Activated naive CD4-positive, alpha-beta T cell treated with Interleukin-2 at 50 U/mL for 16 hours (primary cell): ENCODE measurements at regions not wholly inside any gene's neighbourhood (a gene's known extent, or its start where the extent isn't known, plus 50 kb on each side); places are given as distances from the start of the nearest gene placed in this dataset.

ENCODE experiments used
- DNase-seq: peaks from one replicate; pipeline ENCODE4 v3.0.0-alpha.2; 2020

DNA sequence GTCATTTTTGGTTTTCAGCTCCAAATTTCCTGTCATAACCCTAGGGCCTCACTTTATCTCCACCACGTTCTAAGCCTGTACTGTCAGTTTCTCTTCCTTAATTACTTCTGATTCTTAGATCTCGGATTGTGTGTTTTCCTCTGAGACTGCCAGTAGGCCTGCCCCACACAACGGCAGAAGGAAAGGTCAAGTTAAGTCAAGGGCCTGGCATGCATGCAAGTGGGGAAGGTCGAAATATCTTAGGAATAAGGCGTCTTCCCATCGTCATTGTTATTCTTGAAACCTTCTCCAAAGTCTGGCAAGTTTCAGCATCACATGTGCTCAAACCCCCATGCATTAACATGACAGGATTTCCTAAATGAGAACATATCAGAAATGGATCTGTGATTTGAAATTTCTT lies 203.5 kb upstream of the TSHZ2 start:
- DNase-seq = no peak

DNA sequence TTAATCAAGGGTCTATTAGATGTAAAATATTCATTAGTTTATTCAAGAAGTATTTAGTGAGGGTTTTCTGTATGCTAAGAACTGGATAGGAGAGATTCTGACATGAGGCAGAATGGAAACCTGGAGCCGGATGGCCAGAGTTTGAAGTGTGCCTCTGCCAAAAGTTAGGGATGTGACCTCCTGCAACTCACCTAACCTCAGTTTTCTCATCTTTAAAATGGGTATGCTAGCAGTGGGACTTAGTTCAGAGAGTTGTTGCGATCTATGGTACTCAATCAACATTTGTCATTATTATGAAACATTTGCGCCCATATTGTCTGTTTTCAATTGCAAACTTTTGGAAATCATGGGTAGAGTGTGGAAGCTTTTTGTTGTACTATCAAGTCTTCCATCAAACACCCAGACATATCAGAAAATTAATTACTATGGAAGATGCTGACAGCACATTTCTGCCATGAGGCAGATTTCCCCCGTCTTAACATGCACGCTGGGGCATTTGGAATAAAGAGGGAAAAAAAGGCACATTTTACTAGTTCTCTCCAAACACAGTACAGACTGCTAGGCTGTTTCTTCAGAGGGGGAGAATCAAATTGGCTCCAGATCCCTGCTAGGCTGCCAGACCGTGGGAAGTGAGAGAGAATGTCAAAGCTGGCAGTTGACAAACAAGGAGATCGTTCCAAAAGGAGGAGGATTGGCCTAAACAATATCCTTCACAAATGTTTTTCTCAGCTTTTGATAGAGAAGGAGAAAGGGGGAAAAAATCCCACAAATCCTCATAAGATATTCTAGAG lies 205.3 kb upstream of the TSHZ2 start:
- DNase-seq = no peak

DNA sequence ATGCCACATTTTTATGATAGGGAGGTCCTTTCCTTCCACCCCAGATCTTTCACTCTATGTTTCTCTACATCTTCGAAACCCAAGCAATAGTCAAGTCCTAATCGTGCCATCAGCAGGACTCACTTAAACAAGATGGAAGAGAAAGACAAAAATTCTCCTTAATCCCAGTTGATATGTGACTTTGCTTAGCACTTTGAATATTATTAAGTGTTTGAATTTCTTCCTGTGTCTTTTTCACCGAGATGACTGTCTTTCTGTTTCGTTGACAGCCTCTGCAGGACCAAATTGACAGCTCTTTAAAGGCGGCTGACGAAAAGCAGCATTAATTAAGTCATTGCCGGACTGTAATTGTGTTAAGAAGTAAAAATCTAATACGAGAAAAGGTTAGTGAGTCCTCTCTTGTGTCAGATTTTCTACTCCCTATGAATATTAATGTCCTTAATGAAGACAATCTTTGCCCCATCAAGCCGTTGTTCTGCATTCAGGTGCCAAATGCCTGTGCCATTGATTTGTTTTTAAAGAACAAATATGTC lies 208.8 kb upstream of the TSHZ2 start:
- DNase-seq = no peak

DNA sequence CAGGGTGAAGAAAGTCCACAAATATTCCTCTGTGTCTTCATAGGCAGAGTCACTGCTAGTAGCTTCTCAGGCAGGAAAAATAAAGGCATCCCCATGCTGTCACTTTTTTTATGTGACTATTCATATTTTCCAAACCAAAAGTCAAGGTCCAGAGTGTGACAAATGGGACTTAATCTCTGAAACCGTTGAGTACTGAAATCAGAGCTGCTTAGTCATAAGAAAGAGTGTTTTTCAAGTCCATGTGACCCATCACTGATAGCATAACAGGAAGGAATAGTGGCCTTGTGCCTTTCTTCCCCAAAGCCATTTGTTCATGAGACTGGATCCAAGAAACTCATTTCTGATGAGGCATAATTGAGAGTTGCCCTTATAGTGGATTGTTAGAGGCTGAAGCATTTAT lies 210.3 kb upstream of the TSHZ2 start:
- no peak for DNase-seq

DNA sequence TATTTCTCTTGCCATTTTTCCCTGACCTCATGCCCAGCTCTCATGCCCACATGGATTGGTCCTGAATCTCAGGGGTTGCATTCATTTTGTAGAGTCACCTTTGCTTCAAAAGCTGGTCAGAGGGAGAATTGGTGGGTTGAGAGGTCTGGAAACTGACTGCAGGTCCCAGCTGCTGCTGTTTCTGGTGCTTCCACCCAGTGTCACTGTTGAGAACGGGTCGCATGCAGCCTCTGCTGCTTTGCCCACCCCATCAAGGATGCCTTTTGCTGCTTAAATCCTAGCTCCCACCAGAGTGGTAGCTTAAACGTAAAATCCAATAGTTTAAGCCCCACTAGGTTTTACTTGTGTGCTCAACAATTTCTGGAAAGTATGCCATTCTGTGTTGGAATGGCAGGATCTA lies 211.4 kb upstream of the TSHZ2 start:
- no peak for DNase-seq

DNA sequence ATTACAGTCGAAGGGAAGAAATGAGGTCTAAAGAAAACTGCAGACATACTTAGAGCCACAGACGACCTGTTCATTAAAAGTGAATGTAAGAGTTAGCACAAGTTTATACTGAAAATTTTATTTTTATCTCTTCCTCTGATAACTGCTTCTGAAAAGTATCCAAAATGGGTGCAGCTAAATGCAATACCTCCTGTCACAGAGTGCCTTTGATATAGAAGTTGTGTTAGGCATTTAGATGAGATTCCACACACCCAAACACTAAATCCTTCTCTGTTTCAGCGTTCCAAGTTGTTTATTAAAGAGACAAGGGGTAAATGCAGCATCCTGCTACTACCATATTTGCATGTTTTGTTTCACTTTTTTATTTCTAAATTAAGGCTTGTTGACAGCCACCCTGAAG lies 214.7 kb upstream of the TSHZ2 start:
- no peak for DNase-seq

DNA sequence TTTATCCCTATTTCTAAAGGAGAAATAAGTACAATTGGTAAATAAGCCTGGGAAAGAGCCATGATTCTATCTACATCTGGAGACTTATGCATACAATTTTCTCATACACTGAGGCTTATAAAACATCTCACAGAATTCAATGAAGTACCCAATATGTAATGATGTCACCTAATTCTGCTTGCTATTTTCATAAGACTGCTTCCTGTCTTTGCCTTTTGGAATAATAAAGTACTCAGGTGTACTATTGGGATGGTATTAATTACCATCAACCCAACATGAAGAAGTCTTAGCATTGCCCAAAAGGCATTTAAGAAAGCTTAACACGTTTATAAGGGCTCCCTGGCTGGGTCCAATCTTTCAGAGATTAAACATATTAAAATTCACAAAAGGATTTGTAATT lies 216.4 kb upstream of the TSHZ2 start:
- no peak for DNase-seq

DNA sequence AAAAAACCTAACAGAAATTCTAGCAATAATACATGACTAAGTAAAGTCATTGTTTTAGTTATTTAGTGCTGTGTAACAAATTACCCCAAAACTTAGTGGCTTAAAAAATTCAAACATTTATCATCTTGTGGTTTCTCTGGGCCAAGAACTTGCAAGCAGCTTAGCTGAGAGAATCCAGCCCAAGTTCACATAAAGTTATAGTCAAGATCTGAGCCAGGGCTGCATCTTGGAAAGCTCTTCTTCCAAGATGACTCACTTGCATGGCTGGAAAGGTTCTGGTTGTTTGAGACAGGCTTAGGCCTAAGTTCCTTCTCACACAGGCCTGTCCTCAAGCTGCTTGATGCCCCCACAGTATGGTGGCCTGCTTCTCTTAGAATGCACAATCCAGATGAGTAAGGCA lies 217.8 kb upstream of the TSHZ2 start:
- no peak for DNase-seq

DNA sequence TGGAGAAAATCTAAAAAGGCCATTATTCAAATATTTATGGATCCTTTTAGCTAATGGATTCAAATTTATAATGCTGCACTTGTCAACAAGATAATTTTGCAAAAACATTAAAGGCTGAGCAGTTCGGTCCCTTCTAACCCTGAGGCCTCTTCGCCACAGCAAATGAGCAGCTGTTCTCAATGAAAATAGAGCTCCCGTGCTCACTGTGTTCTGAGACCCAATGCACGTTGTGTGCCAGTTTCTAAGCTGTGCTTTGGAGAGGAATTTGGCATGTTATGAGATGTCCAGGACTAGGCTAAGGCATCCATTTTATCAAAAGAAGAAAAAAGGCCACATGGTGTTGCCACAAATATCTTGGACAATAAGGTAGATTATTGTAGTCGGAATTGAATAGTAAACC lies 220.1 kb upstream of the TSHZ2 start:
- DNase-seq = no peak

DNA sequence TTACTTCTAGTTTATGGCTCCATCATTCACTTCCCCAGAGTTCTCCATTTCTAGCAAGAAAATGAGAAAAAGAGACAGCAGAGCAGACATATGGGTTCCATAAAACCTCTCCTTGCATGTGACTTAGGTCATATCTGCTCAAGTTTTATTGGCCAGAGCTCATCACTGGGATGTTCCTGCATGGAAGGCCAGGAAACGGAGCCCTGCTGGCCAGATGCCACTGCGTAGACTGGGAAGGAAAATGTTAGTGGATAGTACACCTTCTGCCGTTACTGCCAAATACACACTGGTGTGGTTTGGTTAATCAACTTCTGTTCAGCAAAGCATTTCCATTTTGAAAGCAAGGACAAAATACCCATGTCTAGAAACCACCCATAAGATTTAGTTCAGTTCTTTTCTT lies 220.6 kb upstream of the TSHZ2 start:
- DNase-seq = no peak

DNA sequence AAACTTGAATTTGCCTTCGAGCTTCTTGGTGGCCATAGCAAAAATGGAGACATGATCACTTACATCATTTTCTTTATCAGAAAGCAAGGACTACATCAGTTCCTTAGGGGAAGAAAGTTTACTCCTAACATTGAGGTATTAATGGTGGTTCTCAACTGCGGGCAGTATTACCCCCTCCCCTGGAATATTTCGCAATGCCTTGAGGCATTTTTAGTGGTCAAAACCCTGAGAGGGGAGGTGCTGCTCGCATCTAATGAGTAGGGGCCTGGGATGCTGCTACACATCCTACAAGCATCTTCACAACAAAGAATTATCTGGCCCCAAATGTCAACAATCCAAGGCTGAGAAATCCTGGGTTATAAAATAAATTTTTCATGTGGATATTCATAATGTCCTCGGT lies 222.2 kb upstream of the TSHZ2 start:
- no peak for DNase-seq

DNA sequence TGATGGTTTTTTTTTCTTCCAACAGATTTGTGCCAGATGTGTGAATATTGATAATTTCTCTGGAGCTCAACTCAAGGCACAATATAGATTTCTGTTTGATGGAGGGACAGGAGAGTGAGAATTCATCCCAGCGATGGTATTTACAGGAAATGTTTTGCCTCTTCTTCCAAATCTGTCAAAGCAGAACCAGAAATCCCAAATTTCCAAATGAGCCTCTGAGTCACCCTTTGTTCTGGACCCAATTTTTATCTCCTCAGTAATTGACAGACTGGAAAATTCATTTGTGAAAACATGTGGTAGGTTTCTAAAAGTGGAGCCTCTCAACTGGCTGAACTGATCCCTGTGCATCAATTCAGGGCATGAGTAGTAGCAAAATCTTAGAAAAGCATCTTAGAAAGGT lies 223.2 kb upstream of the TSHZ2 start:
- DNase-seq = no peak

DNA sequence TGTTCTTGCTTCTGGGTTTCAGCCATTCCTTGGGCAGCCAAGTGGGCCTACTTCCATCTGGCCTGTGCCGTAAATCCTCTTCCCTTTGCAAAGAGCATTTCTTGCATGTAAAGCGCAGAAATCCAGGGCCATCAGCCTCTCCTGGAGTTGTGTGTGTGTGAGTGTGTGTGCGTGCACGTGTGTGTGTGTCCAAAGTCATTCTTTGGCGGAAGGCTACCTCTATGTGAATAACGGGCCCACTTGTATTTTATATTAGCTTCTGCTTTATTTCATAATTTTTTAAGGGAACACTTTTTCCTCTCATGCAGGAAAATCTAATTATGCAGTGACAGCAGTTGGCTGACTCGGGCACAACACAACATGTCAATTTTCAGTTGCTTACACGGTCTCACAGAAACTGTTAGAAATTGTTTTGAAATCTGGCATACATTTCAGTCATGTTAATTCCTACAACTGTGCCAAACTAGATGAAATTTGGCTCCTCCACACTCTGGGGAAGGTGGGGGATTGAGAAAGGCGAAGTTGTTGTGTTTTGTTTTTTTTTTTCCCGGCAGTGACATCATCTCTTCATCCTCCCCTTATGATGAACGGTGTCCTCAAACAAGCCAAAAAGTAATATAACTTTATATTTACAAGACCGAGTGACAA lies 223.7 kb upstream of the TSHZ2 start:
- DNase-seq = no peak

DNA sequence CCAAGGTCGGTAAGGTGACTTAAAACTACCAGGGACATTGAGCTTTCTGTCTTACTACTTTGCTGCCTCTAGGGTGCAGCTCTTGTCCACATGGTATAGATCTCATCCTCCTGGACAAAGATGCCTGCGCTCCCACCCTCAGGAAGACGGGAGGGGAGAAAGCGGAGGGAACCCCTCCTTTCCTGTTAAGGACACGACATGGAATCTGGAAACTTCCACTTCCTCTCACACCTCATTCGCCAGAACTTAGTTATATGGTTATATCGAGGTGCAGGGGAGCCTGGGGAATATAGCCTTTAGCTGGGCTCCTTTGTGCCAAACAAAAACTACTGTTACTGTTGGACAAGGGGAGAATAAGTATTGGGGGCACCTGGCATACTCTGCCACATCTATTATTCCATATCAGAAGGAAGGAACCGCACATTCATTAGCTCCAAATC lies 224.3 kb upstream of the TSHZ2 start:
- no peak for DNase-seq

DNA sequence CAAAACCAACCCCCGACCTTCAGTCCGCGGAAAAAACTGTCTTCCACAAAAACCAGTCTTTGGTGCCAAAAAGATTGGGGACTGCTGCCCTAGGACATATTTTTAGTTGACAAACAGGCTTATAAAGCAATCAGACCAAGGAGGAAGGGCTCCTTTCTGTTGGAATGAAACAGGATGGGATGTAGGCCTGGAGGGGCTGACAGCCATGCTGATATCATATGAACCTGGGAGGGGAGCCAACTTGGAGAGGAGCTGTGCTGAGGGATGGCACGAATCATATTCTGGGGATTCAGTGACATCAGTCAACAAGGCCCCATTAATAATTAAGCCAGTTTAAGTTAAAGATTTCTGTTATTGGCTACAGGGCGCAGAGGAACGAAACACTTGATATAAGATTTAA lies 225.4 kb upstream of the TSHZ2 start:
- no peak for DNase-seq

DNA sequence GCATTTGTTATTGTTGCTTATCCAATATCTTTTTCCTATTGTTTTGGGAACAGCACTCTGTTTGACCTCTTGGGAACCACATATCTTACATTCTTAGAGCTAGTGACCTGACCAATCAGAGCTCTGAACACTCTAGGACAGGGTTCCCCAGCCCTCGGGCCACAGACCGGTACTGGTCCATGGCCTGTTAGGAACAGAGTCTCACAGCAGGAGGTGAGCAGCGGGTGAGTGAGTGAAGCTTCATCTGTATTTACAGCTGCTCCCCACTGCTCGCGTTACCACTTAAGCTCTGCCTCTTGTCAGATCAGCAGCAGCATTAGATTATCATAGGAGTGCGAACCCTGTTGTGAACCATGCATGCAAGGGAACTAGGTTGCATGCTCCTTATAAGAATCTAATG lies 226.0 kb upstream of the TSHZ2 start:
- DNase-seq = no peak

DNA sequence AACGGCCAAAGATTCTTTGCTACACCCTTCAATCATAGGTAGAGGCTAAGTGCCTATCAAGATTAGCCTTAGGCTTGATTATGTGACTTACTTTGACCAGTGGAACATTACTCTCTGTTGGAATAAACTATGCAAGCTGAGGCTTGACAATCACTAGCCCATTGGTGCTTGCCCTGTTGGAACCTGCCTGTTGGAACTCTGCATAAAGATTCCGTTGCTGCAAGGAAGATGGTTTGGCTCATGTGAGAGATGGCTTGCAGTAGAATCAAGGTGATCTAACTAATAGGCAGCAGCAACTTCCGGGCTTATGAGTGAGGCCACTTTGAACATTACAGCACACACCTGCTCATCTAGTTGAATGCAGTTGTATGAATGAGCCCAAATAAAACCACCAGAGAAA lies 227.7 kb upstream of the TSHZ2 start:
- no peak for DNase-seq

DNA sequence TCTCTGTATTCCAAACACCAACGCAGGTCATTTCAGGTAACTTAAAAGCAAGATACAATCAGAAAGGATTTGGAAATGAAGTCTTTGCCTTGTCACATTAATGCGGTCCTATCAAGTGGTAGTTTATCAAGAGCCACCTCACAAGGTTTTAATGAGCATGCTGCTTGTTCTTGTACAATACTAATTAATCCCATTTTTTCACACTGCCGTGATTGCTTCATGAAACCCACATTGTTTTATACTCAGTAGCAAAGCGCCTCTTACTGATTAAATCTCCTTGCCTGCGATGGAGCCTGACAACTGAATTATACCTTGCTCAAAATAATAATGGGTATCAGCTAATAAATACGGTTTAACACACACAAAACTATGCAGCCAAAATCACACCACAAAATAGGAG lies 234.1 kb upstream of the TSHZ2 start:
- no peak for DNase-seq

DNA sequence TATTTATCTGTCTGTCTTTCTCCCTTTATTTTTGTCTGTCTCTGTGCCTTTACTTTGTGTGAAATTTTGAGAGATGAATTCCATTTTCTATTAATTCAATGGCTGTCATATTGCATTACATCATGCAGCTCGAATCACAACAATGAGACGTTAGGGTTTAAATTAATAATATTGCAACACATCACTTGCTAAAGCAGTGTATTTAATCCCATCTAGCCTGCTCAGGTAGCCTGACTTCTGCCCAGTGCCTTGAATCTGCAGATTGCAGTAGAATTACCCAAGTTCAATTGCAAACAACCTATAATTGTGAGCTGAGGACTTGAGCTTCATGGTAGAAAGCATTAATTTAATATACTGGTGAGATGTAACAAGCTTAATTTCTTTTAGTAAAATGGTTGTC lies 235.7 kb upstream of the TSHZ2 start:
- DNase-seq = no peak

DNA sequence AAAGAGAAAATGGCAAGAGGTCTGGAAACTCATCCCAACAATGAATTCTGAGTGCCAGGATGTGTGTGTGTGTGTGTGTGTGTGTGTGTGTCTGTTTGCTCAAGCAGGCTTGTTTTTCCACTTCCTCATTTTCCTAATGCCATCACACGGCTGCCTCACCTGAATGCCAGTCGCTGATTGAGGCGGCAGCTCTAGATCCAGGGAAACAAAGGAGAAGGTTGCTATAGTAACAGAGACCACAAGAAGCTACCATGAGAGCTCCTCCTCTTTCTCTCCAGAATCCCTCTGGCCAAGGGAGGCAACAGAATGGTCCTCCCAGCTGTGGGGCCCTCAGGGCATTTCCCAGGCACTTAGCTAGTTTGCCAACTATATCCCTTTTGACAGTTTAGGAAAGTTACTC lies 241.1 kb upstream of the TSHZ2 start:
- no peak for DNase-seq

DNA sequence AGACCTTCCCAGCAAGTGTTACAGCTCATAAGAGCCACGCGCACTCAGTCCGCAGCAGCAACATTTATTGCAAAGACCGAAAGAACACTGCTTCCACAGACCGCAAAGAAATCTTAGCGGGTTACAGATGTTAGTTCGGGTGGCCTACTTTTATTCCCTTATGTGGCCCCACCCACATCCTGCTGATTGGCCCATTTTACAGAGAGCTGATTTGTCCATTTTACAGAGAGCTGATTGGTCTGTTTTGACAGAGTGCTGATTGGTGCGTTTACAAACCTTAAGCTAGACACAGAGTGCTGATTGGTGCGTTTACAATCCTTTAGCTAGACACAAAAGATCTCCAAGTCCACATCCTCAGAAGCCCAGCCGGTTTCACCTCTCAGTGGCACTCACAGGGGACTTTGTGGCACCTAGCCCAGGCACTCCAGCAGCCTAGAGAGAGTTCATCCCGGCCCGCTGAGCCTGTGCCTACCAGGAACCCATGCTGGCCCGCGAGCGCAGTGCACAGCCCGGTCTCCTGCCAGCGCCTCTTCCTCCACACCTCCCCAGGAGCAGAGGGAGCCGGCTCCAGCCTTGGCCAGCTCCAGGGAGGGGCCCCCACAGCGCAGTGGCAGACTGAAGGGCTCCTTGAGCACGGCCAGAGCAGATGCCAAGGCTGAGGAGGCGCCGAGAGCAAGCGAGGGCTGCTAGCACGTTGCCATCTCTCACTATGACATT lies 244.3 kb upstream of the TSHZ2 start:
- no peak for DNase-seq

DNA sequence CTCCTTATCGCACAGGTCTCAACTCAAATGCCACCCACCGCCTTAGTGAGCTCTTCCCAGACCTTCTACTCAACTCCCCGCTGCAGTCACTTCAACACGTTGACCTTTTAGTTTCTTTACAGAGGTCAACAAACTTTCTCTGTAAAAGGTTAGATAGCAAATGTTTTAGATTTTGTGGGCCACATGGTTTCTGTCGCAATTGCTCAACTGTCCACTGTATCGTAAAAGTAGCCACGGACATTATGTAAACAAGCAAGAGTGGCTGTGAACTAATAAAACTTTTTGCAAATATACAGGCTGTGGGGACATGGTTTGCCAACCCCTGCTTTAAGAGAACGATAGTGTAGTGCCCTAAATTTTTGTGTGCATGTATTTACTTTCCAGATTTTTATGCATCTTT lies 247.6 kb upstream of the TSHZ2 start:
- DNase-seq = no peak

DNA sequence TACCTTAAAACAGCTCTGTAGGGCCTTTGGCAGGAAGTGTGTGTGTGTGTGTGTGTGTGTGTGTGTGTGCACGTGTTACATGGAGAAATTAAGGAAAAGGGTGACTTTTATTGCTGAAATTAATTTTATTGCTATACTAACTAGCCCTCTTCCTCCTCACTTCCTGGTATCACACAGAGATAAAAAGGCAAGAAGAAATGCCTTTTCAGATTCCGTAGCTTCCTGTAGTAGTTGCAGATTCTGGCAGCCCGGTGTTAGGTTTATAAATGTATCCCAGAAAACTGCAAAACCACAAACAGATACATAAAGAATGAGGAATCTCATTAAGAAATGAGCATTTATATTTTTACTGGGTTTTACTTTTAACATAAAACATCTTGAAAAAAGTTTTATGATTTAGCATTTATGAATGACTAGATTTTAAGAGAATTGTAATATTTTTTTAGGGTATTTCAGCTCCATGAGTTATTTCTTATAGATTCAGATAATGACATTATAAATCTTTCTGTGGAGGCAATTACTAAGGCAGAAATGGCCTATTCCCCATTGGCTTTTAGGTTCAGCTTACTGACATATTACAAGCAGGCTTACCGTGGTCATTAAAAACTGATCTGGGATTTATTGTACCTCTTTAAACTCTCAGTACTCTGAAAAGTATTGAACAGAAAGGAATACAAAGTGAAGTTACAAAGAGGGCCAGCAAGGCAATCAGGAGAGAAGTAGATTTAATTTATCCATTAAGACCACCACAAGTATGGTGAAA lies 249.1 kb upstream of the TSHZ2 start:
- no peak for DNase-seq
